ENCODE measurements at regions not wholly inside any gene's neighbourhood (a gene's known extent, or its start where the extent isn't known, plus 50 kb on each side); places are given as distances from the start of the nearest gene placed in this dataset.
A peak's percentile ranks its signal among the peaks of the same experiment; 100 is the strongest.

- Mint-ChIP-seq H3K9me3 (no peaks in the 10 kb centered on the region), H3K4me3 (no peak overlapping the region), H3K27me3 (ENCODE audit: low read depth, poor library complexity) (peaks cover 3% of the 10 kb centered on the region), H3K27ac (no peak overlapping the region), H3K36me3 (ENCODE audit: low read depth) (no peaks in the 10 kb centered on the region), H3K4me1 (no peaks in the 10 kb centered on the region)
- no peak for TF ChIP-seq CTCF (IDR thresholded peaks at IDR 0.05)
- no peak for DNase-seq
These were observed 237.1 kb upstream of the FAM3C start for GRCh38 chr7:121633186-121633585.

- no peaks in the 10 kb centered on the region for H3K27me3 Mint-ChIP-seq (ENCODE audit: low read depth, poor library complexity)
- H3K4me3 Mint-ChIP-seq = no peak overlapping the region
- H3K27ac Mint-ChIP-seq = no peak overlapping the region
- no peak for TF ChIP-seq CTCF (IDR thresholded peaks at IDR 0.05)
- H3K9me3 Mint-ChIP-seq = no peaks in the 10 kb centered on the region
- H3K4me1 Mint-ChIP-seq = no peaks in the 10 kb centered on the region
- H3K36me3 Mint-ChIP-seq (ENCODE audit: low read depth) = no peaks in the 10 kb centered on the region
- DNase-seq = no peak
These were observed 228.8 kb upstream of the FAM3C start for GRCh38 chr7:121624958-121625357.

GRCh38 chr7:121623130-121623872 lies 227.2 kb upstream of the FAM3C start:
- TF ChIP-seq CTCF (IDR thresholded peaks at IDR 0.05) = no peak
- no peaks in the 10 kb centered on the region for H3K4me1 Mint-ChIP-seq
- H3K4me3 Mint-ChIP-seq = no peak overlapping the region
- DNase-seq = no peak
- no peaks in the 10 kb centered on the region for H3K36me3 Mint-ChIP-seq (ENCODE audit: low read depth)
- H3K27ac Mint-ChIP-seq = no peak overlapping the region
- H3K9me3 Mint-ChIP-seq = no peaks in the 10 kb centered on the region
- H3K27me3 Mint-ChIP-seq (ENCODE audit: low read depth, poor library complexity) = no peaks in the 10 kb centered on the region

- TF ChIP-seq CTCF (IDR thresholded peaks at IDR 0.05) = no peak
- Mint-ChIP-seq H3K36me3 (ENCODE audit: low read depth) (no peaks in the 10 kb centered on the region), H3K9me3 (peaks cover 4% of the 10 kb centered on the region), H3K27me3 (ENCODE audit: low read depth, poor library complexity) (peaks cover 5% of the 10 kb centered on the region), H3K4me1 (no peaks in the 10 kb centered on the region), H3K27ac (no peak overlapping the region), H3K4me3 (no peak overlapping the region)
- DNase-seq = no peak
These were observed 225.8 kb upstream of the FAM3C start for GRCh38 chr7:121621937-121622336.

DNA sequence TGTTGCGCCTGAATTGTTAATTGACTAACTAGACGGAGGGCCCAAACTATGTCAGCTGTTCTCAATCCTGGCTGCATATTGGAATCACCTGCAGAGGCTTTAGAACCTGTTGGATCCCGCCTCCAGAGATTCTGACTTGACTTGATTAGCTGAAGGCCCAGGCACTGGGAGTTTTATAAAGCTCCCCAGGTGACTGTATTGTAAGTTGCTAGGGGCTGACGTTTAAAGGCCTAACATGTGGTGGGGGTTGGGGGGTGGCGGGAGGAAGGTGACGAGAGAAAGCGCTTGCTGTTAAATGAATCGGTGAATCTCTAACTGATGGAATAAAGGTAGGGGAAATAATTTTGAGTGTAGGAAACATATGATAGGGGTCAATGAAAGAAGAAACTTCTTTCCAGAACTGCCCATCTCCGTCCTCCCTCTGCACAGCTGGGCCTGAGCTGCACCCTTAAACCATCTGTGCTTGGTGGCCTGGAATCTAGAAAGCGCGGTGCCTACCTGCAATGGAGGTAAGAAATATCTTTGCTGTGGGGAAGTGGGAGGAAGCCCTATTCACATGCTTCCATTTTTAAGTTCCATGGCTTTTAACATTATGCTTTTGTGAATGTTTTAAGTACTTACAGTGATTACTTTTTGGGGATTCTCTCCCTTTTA lies 225.0 kb upstream of the FAM3C start:
- H3K4me3 Mint-ChIP-seq = no peak overlapping the region
- H3K9me3 Mint-ChIP-seq = peaks cover 4% of the 10 kb centered on the region
- no peak for DNase-seq
- TF ChIP-seq CTCF (IDR thresholded peaks at IDR 0.05) = no peak
- no peaks in the 10 kb centered on the region for H3K36me3 Mint-ChIP-seq (ENCODE audit: low read depth)
- H3K27me3 Mint-ChIP-seq (ENCODE audit: low read depth, poor library complexity) = peaks cover 5% of the 10 kb centered on the region
- H3K4me1 Mint-ChIP-seq = no peaks in the 10 kb centered on the region
- peak overlapping the region; percentile 31 for H3K27ac Mint-ChIP-seq

GRCh38 chr7:121620206-121620605 lies 224.1 kb upstream of the FAM3C start:
- TF ChIP-seq CTCF (IDR thresholded peaks at IDR 0.05) = no peak
- peaks cover 5% of the 10 kb centered on the region for H3K27me3 Mint-ChIP-seq (ENCODE audit: low read depth, poor library complexity)
- H3K36me3 Mint-ChIP-seq (ENCODE audit: low read depth) = no peaks in the 10 kb centered on the region
- no peak overlapping the region for H3K4me3 Mint-ChIP-seq
- no peaks in the 10 kb centered on the region for H3K4me1 Mint-ChIP-seq
- no peak for DNase-seq
- H3K9me3 Mint-ChIP-seq = peaks cover 4% of the 10 kb centered on the region
- no peak overlapping the region for H3K27ac Mint-ChIP-seq

Measured in nephron progenitor cell (in vitro differentiated cells).